ENCODE measurements at regions not wholly inside any gene's neighbourhood (a gene's known extent, or its start where the extent isn't known, plus 50 kb on each side); places are given as distances from the start of the nearest gene placed in this dataset.

GRCh38 chr13:109922518-109922917, 136.1 kb upstream of the IRS2 start:
- H3K27ac ChIP-seq (ENCODE audit: low read depth, low read length): no peak overlapping the region

DNA sequence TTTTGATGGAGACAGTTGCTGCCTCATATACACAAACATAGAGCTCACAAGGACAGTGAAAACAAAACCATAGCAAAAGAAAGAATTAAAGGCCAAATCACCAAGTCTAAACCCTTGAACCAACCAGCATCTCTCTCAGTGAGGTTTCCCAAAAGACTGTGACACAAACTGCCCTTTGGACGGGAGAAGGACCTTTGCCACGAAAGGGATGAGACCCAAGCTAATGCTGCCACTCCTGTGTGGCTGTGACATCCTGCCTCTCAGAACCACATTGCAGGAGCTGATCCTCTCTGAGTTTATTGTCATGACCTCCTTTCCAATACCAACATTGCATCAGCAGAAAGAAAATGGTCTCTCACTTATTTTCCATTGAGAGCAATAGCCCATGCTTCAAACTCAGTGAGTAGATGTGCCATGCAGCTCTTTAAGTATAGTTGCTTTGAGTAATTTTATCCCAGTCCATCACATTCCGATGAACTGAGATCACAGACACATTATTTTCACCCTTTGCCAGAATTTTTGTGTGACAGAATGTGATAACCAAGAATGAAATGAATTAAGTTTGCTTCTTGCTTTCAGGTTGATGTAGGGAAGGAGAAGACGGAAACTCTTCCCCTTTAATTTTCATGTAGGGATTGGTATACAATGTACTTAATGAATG, 133.5 kb upstream of the IRS2 start:
- H3K9ac ChIP-seq (ENCODE audit: low read length): no peak overlapping the region
- H3K4me1 ChIP-seq (ENCODE audit: insufficient read depth, low read length): no peaks in the 10 kb centered on the region
- H3K36me3 ChIP-seq (ENCODE audit: insufficient read depth, low read length): no peaks in the 10 kb centered on the region
- no peaks in the 10 kb centered on the region for H3K9me3 ChIP-seq (ENCODE audit: low read length)
- no peak overlapping the region for H3K27ac ChIP-seq (ENCODE audit: low read depth, low read length)
- no peaks in the 10 kb centered on the region for H3K27me3 ChIP-seq (ENCODE audit: control insufficient read depth in 1 of 2, insufficient read depth in 2 of 2, low read length in 2 of 2)
- no peak overlapping the region for H3K4me3 ChIP-seq (ENCODE audit: low read depth in 1 of 2, low read length in 2 of 2)

More at GRCh38 chr13:109922518-109922917, 136.1 kb upstream of the IRS2 start:
- Histone ChIP-seq H3K4me3 (ENCODE audit: low read depth in 1 of 2, low read length in 2 of 2) (no peak overlapping the region), H3K9ac (ENCODE audit: low read length) (no peak overlapping the region), H3K9me3 (ENCODE audit: low read length) (no peaks in the 10 kb centered on the region), H3K4me1 (ENCODE audit: insufficient read depth, low read length) (no peaks in the 10 kb centered on the region), H3K36me3 (ENCODE audit: insufficient read depth, low read length) (no peaks in the 10 kb centered on the region), H3K27me3 (ENCODE audit: control insufficient read depth in 1 of 2, insufficient read depth in 2 of 2, low read length in 2 of 2) (no peaks in the 10 kb centered on the region)

DNA sequence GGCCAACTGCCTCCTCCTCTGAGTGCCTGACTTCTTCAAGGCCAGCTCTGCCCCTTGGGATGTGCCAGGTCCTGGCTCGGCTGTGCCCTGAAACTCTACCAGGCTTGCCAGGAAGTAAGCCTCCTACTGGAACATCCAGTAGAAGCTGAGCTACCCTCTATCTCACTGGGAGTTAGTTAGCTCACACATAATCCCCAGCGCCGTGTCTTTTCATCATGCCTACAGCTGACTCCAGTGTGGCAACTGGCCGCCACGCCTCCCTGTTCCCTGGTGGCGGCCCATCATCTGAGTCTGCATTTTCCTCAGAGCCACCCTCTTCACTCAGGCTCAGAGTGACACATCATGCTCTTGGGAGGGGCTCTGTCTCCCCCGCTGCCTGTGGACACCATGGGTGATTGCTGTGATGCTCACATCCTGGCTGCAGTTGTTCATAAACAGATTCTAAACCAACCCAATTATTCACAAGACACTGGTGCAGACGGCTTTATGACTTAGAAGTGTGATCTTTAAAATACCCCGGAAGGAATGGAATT, 131.9 kb upstream of the IRS2 start:
- Histone ChIP-seq H3K9ac (ENCODE audit: low read length) (no peak overlapping the region), H3K4me1 (ENCODE audit: insufficient read depth, low read length) (no peaks in the 10 kb centered on the region), H3K27ac (ENCODE audit: low read depth, low read length) (no peak overlapping the region)

DNA sequence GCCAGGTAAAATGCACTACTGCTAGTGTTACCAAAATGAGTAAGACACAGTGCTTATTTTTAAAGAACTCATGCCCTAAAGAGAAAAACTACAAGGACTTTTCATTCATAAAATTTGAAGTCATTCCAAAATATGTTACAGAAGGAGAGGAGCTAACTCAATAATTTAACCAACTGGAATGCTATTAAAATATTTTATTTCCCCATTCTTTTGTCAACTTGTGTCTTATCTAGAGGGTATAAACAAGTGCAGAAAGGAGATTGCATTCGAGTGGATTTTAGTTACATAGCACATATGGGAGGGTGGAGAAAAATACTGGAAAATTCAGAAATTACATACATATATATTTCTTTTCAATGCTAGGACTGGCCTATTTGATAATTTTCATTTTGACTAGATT, 131.0 kb upstream of the IRS2 start:
- Histone ChIP-seq H3K4me1 (ENCODE audit: insufficient read depth, low read length) (no peaks in the 10 kb centered on the region), H3K27ac (ENCODE audit: low read depth, low read length) (no peak overlapping the region), H3K36me3 (ENCODE audit: insufficient read depth, low read length) (no peaks in the 10 kb centered on the region), H3K9me3 (ENCODE audit: low read length) (no peaks in the 10 kb centered on the region), H3K27me3 (ENCODE audit: control insufficient read depth in 1 of 2, insufficient read depth in 2 of 2, low read length in 2 of 2) (no peaks in the 10 kb centered on the region), H3K9ac (ENCODE audit: low read length) (no peak overlapping the region), H3K4me3 (ENCODE audit: low read depth in 1 of 2, low read length in 2 of 2) (no peak overlapping the region)

More for the DNA sequence above, 131.9 kb upstream of the IRS2 start:
- no peaks in the 10 kb centered on the region for H3K27me3 ChIP-seq (ENCODE audit: control insufficient read depth in 1 of 2, insufficient read depth in 2 of 2, low read length in 2 of 2)
- no peaks in the 10 kb centered on the region for H3K36me3 ChIP-seq (ENCODE audit: insufficient read depth, low read length)
- H3K9me3 ChIP-seq (ENCODE audit: low read length): no peaks in the 10 kb centered on the region
- no peak overlapping the region for H3K4me3 ChIP-seq (ENCODE audit: low read depth in 1 of 2, low read length in 2 of 2)

DNA sequence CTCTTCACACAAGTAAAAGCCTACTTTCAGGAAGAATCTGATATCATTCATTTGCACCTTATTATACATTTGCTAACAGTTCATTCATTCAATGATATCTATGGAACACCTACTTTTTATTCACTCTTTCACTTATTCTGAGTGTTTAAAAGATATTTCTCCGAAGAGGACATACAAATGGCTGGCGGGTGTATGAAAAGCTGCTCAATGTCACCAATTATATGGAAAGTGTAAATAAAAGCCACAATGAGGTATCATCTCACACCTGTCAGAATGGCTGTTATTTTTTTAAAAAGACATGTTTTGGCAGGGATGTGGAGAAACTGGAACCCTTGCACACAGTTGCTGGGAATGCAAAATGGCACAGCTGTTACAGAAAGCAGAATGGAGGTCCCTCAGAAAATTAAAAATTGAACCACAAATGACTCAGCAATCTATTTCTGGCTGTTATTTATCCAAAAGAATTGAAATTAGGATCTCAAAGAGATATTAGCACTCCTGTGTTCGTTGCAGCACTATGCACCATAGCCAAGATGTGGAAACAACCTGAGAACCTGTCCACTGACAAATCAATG, 127.6 kb upstream of the IRS2 start:
- Histone ChIP-seq H3K27ac (ENCODE audit: low read depth, low read length) (no peak overlapping the region), H3K4me1 (ENCODE audit: insufficient read depth, low read length) (no peaks in the 10 kb centered on the region), H3K27me3 (ENCODE audit: control insufficient read depth in 1 of 2, insufficient read depth in 2 of 2, low read length in 2 of 2) (no peaks in the 10 kb centered on the region), H3K9me3 (ENCODE audit: low read length) (no peaks in the 10 kb centered on the region), H3K4me3 (ENCODE audit: low read depth in 1 of 2, low read length in 2 of 2) (no peak overlapping the region), H3K36me3 (ENCODE audit: insufficient read depth, low read length) (no peaks in the 10 kb centered on the region), H3K9ac (ENCODE audit: low read length) (no peak overlapping the region)

GRCh38 chr13:109913186-109913585, 126.8 kb upstream of the IRS2 start:
- Histone ChIP-seq H3K36me3 (ENCODE audit: insufficient read depth, low read length) (no peaks in the 10 kb centered on the region), H3K27ac (ENCODE audit: low read depth, low read length) (no peak overlapping the region), H3K4me3 (ENCODE audit: low read depth in 1 of 2, low read length in 2 of 2) (no peak overlapping the region), H3K9ac (ENCODE audit: low read length) (no peak overlapping the region), H3K4me1 (ENCODE audit: insufficient read depth, low read length) (no peaks in the 10 kb centered on the region), H3K27me3 (ENCODE audit: control insufficient read depth in 1 of 2, insufficient read depth in 2 of 2, low read length in 2 of 2) (no peaks in the 10 kb centered on the region), H3K9me3 (ENCODE audit: low read length) (no peaks in the 10 kb centered on the region)

- Histone ChIP-seq H3K27me3 (ENCODE audit: control insufficient read depth in 1 of 2, insufficient read depth in 2 of 2, low read length in 2 of 2) (no peaks in the 10 kb centered on the region), H3K9me3 (ENCODE audit: low read length) (no peaks in the 10 kb centered on the region), H3K36me3 (ENCODE audit: insufficient read depth, low read length) (no peaks in the 10 kb centered on the region), H3K4me3 (ENCODE audit: low read depth in 1 of 2, low read length in 2 of 2) (no peak overlapping the region), H3K27ac (ENCODE audit: low read depth, low read length) (no peak overlapping the region), H3K4me1 (ENCODE audit: insufficient read depth, low read length) (no peaks in the 10 kb centered on the region), H3K9ac (ENCODE audit: low read length) (no peak overlapping the region)
These were observed 123.8 kb upstream of the IRS2 start for GRCh38 chr13:109910194-109910593.

- H3K27ac ChIP-seq (ENCODE audit: low read depth, low read length): no peak overlapping the region
- H3K4me1 ChIP-seq (ENCODE audit: insufficient read depth, low read length): no peaks in the 10 kb centered on the region
- no peaks in the 10 kb centered on the region for H3K36me3 ChIP-seq (ENCODE audit: insufficient read depth, low read length)
- no peaks in the 10 kb centered on the region for H3K9me3 ChIP-seq (ENCODE audit: low read length)
- H3K27me3 ChIP-seq (ENCODE audit: control insufficient read depth in 1 of 2, insufficient read depth in 2 of 2, low read length in 2 of 2): no peaks in the 10 kb centered on the region
- H3K9ac ChIP-seq (ENCODE audit: low read length): no peak overlapping the region
- H3K4me3 ChIP-seq (ENCODE audit: low read depth in 1 of 2, low read length in 2 of 2): no peak overlapping the region
These were observed 120.6 kb upstream of the IRS2 start for GRCh38 chr13:109906976-109907375.

GRCh38 chr13:109904218-109904617, 117.8 kb upstream of the IRS2 start:
- Histone ChIP-seq H3K36me3 (ENCODE audit: insufficient read depth, low read length) (no peaks in the 10 kb centered on the region), H3K9me3 (ENCODE audit: low read length) (no peaks in the 10 kb centered on the region), H3K9ac (ENCODE audit: low read length) (no peak overlapping the region)

GRCh38 chr13:109900741-109901140, 114.4 kb upstream of the IRS2 start:
- H3K9me3 ChIP-seq (ENCODE audit: low read length): no peaks in the 10 kb centered on the region
- H3K36me3 ChIP-seq (ENCODE audit: insufficient read depth, low read length): no peaks in the 10 kb centered on the region
- H3K27me3 ChIP-seq (ENCODE audit: control insufficient read depth in 1 of 2, insufficient read depth in 2 of 2, low read length in 2 of 2): no peaks in the 10 kb centered on the region
- no peak overlapping the region for H3K27ac ChIP-seq (ENCODE audit: low read depth, low read length)
- no peak overlapping the region for H3K4me3 ChIP-seq (ENCODE audit: low read depth in 1 of 2, low read length in 2 of 2)
- no peak overlapping the region for H3K9ac ChIP-seq (ENCODE audit: low read length)
- peaks cover 4% of the 10 kb centered on the region for H3K4me1 ChIP-seq (ENCODE audit: insufficient read depth, low read length)

More at GRCh38 chr13:109904218-109904617, 117.8 kb upstream of the IRS2 start:
- Histone ChIP-seq H3K4me1 (ENCODE audit: insufficient read depth, low read length) (no peaks in the 10 kb centered on the region), H3K4me3 (ENCODE audit: low read depth in 1 of 2, low read length in 2 of 2) (no peak overlapping the region), H3K27me3 (ENCODE audit: control insufficient read depth in 1 of 2, insufficient read depth in 2 of 2, low read length in 2 of 2) (no peaks in the 10 kb centered on the region), H3K27ac (ENCODE audit: low read depth, low read length) (no peak overlapping the region)

DNA sequence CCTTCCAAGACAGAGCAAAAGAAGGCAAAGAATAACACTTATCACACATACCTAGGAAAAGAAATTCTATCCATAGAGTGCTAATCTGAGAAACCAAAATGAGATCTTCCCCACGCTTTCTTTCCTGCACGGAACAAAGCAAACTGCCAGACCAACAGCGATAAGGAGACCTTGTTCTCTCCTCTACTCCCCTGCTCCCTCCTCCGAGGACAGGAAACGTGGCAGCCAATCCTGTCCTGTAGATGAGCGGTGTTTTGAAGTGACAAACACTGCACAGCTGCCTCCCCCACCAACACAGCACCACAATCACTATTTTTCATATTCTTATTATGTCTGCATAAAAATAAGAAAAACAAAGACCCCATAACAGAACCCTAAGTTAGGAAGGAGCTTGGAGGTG, 113.9 kb upstream of the IRS2 start:
- no peak overlapping the region for H3K27ac ChIP-seq (ENCODE audit: low read depth, low read length)
- peaks cover 4% of the 10 kb centered on the region for H3K4me1 ChIP-seq (ENCODE audit: insufficient read depth, low read length)
- H3K9me3 ChIP-seq (ENCODE audit: low read length): no peaks in the 10 kb centered on the region
- H3K9ac ChIP-seq (ENCODE audit: low read length): no peak overlapping the region
- no peak overlapping the region for H3K4me3 ChIP-seq (ENCODE audit: low read depth in 1 of 2, low read length in 2 of 2)
- no peaks in the 10 kb centered on the region for H3K36me3 ChIP-seq (ENCODE audit: insufficient read depth, low read length)
- no peaks in the 10 kb centered on the region for H3K27me3 ChIP-seq (ENCODE audit: control insufficient read depth in 1 of 2, insufficient read depth in 2 of 2, low read length in 2 of 2)

DNA sequence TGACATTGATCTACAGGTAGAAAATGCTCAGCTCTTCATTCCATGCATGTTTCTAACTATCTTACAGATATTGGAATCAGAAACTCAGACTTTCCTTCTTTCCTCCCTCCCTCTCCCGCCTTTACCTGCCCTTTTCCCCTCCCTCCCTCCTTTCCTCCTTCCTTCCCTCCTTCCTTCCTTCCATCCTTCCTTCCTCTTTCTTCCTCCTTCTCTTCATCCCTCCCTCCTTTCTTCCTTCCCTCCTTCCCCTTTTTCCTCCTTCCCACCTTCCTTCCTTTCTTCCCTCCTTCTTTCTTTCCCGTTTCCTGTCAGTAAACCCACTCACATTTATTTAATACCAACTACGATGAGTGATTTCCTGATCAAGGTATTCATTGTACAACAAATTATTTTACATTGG, 113.4 kb upstream of the IRS2 start:
- no peaks in the 10 kb centered on the region for H3K36me3 ChIP-seq (ENCODE audit: insufficient read depth, low read length)
- no peaks in the 10 kb centered on the region for H3K9me3 ChIP-seq (ENCODE audit: low read length)
- H3K9ac ChIP-seq (ENCODE audit: low read length): no peak overlapping the region
- no peak overlapping the region for H3K4me3 ChIP-seq (ENCODE audit: low read depth in 1 of 2, low read length in 2 of 2)
- peaks cover 4% of the 10 kb centered on the region for H3K4me1 ChIP-seq (ENCODE audit: insufficient read depth, low read length)
- no peaks in the 10 kb centered on the region for H3K27me3 ChIP-seq (ENCODE audit: control insufficient read depth in 1 of 2, insufficient read depth in 2 of 2, low read length in 2 of 2)
- H3K27ac ChIP-seq (ENCODE audit: low read depth, low read length): no peak overlapping the region
